ENCODE measurements at regions not wholly inside any gene's neighbourhood (a gene's known extent, or its start where the extent isn't known, plus 50 kb on each side); places are given as distances from the start of the nearest gene placed in this dataset.

GRCh38 chr2:11949732-11950523, 203.5 kb downstream of the LPIN1 start:
- TF ChIP-seq CTCF (conservative IDR thresholded peaks at IDR 0.05; ENCODE audit: low read length) (no peak), EZH2phosphoT487 (IDR thresholded peaks at IDR 0.05; ENCODE audit: borderline replicate concordance, low read depth, low read length) (no peak)
